ENCODE measurements at regions not wholly inside any gene's neighbourhood (a gene's known extent, or its start where the extent isn't known, plus 50 kb on each side); places are given as distances from the start of the nearest gene placed in this dataset.

DNA sequence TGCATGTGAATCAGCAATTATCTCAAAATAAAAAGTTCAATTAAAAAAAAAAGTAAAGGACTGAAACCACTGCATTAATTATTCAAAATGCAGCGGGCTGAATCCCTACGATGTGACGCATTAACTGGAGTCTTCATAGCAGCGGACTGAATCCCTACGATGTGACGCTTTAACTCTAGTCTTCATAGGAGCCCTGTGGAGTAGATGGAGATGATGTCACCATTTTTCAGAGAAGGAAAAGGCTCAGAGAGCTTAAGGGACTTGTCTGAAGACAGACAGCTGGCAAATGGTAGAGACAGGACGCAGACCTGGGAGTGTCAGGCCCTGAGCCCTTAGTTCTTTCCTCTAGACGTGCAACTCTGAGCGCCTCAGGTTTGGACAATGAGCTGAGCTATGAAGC, 168.0 kb upstream of the MYL2 start:
- DNase-seq (ENCODE audit: low read depth in 2 of 2, low spot score in 1 of 2), result no peak

DNA sequence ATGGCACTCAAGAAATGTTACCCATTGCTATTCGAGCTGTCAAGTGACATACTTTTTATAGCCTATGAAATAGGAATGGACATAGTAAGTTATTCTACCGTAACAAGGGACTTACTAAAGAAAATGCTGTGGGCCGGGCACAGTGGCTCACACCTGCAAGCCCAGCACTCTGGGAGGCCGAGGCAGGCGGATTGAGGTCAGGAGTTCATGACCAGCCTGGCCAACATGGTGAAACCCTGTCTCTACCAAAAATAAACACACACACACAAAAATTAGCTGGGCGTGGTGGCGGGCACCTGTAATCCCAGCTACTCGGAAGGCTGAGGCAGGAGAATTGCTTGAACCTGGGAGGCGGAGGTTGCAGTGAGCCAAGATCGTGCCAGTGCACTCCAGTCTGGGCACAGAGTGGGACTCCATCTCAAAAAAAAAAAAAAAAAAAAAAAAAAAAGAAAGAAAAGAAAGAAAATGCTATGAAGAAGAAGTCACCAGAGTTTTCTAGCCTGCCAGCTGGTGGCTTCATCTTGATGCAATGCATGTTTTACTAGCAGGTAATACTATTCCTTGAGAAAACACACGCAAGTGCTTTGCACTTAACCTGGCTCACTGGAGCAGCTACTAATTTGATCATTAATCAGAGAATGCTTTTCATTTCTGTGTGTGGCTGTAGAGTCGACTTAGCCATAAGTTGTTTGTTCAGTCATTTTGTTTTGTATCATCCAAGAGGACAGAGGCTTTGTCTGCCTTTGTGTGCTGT, 166.7 kb upstream of the MYL2 start:
- no peak for DNase-seq (ENCODE audit: low read depth in 2 of 2, low spot score in 1 of 2)

DNA sequence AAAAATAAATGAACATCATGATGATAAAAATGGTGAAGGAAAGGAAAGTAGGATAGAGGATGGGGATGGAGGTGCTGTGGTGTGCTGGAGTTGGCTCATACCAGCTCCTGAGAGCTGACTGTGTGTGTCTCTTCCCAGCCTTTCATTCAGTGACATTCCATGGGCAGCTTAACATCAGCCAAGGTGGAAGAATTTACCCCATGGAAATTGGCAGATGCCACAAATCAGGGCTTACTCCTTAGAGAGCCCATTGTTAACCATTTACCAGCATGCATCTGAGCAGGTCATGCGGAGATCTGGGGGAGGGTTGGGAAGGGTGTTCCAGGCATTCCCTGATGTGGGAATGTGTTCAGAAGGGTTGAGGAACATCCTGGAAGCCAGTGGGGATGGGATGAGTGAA, 164.7 kb upstream of the MYL2 start:
- DNase-seq (ENCODE audit: low read depth in 2 of 2, low spot score in 1 of 2), result no peak

DNA sequence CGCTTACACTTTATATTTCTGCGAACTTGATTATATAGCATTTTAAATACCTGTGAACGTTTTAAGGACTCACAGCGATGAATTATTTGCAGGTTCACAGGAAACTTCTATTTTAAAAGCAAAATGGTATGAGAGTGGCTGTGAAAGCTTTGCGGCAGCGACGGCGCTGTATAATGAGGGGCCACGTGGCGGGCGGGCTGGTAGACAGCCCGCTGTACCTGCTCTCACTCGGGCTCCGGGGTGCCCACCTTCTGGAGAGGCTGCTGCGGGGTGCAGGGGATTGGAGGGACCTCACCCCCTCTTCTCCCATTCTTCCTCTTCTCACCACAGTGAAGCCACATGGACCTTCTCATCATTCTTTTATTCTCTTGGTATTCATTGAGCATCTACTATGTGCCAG, 164.2 kb upstream of the MYL2 start:
- no peak for DNase-seq (ENCODE audit: low read depth in 2 of 2, low spot score in 1 of 2)

DNA sequence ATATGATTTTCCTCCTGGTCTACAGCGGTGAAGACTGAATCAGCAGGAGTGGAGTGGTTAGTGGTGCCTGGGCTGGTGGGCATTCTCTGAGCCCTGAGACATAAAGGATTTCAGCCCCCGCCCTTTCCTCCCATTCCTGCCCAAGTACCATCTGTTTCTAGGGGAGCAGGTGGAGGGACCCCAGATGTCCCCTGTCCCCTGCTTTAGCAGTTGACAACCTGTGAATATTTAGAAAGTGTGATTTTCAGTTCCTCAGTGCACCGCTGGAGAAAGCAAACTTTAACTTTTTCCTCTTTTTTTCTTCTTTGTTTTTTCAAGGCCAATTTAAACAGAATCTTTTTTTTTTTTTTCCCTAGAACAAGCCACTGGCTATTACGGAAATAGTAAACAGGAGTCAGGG, 163.8 kb upstream of the MYL2 start:
- DNase-seq (ENCODE audit: low read depth in 2 of 2, low spot score in 1 of 2), result no peak

DNA sequence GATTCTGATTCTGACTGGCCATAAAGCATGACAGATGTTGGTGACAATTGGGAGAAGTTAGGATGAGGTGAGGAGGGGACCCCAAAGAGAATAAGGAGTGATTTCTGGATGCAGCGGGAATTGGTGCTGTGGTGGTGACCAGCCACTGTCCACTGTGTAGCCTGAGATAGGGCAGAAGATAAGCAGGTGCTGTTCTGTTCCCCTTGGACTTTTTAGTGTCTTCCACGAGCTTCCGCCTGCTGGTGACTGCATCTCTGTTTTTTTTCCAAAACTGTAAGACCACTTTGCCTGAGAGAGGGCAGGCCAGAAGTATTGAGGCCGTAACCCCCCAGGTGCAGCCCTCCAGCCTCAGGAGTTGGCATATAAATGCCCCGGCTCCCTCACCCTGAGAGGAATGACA, 161.2 kb upstream of the MYL2 start:
- DNase-seq (ENCODE audit: low read depth in 2 of 2, low spot score in 1 of 2), result no peak

DNA sequence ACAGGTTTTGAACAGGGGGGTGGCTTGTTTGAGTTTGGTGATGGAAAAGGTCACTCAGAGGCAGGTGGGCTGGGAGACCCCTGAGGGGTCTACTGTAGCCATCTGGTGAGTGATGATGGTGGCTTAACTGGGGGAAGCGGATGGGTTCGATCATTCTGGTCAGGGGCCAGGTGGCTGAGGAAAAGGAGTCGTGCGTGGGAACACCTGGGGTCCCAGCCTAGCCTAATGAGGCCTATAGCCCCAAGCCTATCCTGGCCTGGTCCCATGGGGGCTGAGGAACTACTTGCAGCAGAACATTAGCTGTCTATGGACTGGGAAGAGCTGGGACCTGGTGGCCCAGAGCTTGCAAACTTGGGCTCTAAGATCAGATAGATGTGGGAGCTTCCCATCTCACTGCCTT, 158.4 kb upstream of the MYL2 start:
- no peak for DNase-seq (ENCODE audit: low read depth in 2 of 2, low spot score in 1 of 2)

DNA sequence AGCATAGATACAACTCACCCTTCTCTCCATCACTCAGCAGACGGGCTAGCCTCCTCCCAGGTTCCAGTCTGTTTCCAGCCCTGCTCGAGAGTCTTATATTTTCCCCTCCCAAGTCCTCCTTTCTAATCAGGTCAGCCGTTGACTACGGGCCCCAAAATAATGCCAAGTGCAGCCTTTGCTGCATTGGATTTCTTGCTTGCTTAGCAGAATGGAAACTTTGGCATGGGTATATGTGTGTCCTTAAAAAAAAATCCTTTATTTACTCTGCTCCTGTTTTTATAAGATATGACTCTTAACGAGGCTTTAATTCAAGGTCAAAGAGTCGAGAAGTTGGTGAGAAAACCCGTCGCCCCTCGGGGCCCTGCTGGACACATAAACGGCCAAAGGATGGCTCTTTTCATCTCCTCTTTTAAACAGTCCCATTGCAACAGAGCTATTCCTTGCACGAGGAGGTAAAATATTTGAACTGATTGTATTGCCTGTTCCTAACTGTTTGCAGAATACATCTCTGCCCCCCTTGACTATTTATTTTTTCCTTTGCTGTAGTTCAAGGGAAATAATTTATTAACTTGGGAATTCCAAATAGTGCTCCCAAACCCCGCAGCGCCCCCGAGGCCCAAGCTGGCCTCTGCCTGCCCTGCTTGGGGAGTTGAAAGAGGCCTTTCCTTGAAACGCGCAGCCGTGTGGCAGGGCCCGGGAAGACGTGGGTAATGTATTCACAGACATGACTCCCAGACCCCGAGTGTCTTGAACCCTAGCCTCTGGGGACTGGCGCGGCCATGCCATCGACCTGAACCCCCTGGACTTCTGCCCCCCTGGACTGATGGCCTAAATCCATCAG, 156.5 kb upstream of the MYL2 start:
- no peak for DNase-seq (ENCODE audit: low read depth in 2 of 2, low spot score in 1 of 2)

DNA sequence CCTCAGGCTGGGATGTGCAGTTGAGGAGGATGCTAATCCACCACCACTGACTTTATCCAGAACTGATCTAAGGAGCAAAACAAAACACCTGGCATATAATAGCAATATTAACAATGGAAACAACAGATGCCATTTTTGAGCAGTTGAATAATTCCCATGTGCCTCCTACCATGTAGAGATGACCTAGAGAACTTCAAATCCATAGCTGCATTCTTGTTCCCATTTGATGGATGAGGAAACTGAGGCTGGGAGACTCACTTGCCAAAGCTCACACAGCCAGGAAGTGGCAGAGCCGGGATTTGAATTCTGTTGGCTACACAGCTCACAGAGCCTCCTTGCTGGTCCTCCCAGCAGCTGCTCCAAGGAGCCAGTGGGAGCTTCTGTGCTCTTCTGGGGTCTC, 155.8 kb upstream of the MYL2 start:
- DNase-seq (ENCODE audit: low read depth in 2 of 2, low spot score in 1 of 2), result no peak

DNA sequence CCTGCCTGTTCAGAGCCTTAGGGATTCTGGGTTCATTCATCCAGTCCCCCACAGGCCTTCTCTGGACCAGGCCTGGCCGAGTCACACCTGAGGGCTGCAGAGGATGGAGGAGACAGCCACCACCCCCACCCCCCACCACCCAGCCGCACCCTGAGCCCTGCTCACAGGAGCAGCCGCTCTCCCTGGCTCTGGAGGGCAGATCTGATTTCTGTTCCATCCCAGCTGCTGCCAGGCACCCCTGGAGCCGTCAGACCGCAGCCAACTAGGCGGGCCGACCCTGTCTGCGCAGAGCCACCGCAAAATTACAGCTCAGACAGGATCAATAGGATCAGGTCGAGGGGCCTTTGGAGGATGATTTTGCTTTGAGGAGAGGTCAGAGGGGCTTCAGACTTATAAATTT, 154.6 kb upstream of the MYL2 start:
- no peak for DNase-seq (ENCODE audit: low read depth in 2 of 2, low spot score in 1 of 2)

DNA sequence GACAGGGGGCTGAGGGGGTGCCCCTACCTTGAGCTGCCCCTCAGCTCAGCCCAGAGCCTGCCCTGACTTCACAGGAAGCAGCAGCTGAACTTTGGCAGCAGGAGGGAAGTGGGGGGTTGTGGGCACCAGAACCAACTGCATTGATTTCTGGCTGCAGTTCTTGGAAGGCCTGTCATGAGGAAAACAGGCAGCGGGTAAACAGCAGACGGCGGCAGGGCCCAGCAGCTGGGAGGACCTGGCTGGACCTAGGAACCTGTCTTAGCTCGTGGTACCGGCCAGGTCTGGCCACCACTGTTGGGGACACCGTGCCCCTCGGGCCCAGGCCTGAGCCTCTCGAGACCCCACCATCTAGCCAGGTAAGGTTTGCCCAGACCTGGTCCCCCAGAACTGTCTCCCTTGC, 154.2 kb upstream of the MYL2 start:
- no peak for DNase-seq (ENCODE audit: low read depth in 2 of 2, low spot score in 1 of 2)

DNA sequence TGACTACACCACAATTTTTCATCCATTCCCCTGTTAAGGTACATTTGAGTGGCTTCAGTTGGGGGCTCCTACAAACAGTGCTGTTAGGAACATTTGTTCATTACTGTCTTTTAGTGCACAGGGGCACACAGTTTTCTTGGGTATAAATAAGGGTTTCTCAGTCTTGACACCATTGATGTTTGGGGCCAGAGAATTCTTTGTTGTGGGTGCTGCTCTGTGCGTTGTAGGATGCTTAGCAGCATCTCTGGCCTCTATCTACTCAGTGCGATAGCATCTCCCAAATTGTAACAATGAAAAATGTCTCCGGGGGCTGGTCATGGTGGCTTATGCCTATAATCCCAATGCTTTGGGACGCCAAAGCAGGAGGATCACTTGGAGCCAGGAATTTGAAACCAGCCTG, 153.0 kb upstream of the MYL2 start:
- DNase-seq (ENCODE audit: low read depth in 2 of 2, low spot score in 1 of 2), result no peak

DNA sequence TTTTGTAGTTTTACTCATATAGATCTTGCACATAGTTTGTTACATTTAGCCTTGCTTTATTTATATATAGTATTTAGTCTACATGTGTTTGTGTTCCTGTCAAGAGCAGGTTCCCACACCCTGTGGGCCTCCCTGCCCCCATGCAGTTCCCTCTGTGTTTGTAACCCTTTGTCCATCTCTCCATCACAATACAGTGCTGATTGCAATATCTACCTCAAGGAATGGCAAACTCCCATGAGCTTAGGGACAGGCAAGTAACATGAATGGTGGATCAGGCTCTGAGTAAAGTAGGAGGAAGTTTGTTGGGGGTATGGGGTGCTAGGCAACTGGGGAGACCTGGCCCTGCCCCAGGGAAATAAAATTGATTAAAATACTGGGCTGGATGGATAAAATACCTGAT, 151.9 kb upstream of the MYL2 start:
- no peak for DNase-seq (ENCODE audit: low read depth in 2 of 2, low spot score in 1 of 2)

DNA sequence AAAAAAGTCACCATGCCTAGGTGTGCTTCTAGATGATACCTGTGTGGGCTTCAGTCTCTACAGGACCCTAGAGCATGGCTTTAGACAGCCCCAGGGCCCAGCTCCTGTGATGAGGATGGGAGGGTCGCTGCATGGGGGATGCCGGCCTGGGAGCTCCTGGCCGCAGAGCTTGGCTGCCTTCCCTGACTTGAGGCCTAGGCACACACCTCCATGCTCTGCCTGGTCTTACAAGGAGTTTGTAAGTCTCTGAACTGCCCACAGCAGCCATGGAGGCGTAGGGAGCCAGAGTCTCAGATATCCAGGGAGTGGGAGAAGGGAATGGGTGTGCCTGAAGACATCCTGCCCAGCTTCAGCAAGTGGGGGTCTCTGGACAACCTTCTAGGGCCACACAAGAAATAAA, 149.5 kb upstream of the MYL2 start:
- DNase-seq (ENCODE audit: low read depth in 2 of 2, low spot score in 1 of 2), result no peak

DNA sequence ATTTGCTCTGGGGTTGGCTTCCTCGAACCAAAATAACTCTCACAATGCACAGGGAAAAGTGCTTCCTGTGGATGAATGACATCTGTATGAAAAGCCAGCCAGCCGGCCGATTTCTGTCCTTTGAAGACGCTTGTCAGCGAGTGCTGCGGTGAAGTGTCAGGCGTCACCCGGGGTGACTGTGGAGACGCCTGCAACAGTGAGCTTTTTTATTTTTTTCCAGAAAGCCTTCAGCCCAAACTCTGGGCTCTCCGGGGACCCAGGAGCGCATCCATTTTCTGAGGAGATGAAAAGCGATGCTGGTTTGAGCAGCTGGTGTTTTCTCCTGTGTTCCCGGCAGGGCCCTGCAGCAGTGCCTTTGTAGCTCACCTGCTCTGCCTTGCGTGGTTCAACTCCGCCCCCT, 147.9 kb upstream of the MYL2 start:
- no peak for DNase-seq (ENCODE audit: low read depth in 2 of 2, low spot score in 1 of 2)

DNA sequence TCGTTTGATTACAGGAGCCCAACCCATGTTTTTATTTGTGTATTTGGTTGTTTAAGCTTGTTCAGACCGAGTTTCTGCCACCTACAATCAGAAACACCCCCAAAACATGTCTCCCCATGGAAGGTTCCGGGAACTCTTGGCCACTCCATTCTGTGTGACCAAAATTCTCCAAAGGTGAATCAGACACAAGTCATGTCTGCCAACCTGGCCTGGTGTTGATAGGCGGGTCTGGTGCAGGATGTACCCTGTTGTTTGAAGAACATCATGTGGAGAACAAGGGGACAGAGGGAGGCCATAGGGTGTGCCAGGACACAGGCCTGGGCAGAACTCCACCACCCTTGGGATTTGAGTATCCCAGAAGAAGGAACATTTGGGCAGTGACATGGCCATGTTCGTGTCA, 147.1 kb upstream of the MYL2 start:
- no peak for DNase-seq (ENCODE audit: low read depth in 2 of 2, low spot score in 1 of 2)

DNA sequence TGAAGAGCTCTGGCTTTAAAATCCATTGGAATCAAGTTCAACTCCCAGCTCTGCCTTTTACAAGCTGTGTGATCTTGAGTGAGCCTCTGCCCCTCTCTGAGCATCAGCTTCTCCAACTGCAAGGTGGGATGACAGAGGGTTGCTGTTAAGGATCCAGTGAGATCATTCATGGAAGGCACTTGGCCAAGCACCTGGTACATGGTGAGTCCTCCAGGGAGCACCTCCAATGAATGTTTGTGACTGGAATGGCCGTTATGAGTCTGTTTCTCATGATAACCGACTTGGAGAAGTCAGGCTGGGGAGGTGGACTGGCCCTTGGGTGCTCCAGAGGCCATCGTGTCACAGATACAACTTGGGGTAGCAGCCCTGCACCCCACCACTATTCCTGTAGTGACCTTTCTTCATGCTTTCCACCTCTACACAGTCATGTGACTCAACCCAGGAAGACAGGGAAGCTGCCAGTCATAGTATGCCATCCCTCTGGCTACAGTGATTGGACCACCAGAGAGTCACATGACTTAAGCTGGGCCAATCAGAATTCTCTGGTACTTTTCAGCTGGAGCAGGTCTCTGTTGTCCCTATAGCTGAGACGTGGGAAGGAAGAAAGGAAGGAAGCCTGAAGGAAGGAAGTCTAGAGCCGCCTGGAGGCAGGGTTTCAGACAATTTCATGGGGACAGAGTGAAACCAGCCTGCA, 146.5 kb upstream of the MYL2 start:
- no peak for DNase-seq (ENCODE audit: low read depth in 2 of 2, low spot score in 1 of 2)

DNA sequence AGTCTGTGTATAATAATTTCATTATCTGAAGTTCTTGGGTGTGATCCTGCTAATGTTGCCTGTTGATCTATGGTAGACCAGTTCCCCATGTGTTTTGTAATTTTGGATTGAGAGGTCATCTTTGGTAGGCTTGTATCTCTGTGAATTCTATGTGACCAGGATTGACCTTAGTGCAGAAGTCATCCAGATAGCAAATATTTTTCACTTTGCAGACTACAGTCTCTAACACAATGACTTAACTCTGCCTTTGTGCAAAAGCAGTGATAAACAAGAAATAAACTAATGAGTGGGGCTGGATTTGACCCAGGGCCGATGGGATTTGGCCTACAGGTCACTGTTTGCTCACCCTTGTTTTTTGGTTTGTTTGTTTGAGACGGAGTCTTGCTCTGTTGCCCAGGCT, 144.6 kb upstream of the MYL2 start:
- DNase-seq (ENCODE audit: low read depth in 2 of 2, low spot score in 1 of 2), result no peak

DNA sequence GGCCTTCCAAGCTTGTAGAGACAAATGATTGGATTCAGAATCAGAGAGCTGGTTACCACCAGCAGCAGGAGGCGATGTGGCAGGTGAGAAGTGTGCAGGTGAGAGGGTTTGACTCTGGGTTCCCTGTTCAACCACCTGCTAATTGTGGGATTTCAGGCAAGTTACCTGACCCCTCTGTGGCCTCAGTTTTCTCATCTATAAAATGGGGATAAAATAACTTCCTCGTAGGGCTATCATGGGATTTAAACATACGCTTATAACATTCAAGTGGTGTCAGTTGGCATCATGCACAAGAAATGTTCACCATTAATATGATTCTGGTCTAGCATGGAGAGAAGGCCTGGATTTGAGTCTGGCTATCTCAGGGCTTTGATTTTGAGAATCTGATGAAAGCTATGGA, 143.8 kb upstream of the MYL2 start:
- DNase-seq (ENCODE audit: low read depth in 2 of 2, low spot score in 1 of 2), result no peak

DNA sequence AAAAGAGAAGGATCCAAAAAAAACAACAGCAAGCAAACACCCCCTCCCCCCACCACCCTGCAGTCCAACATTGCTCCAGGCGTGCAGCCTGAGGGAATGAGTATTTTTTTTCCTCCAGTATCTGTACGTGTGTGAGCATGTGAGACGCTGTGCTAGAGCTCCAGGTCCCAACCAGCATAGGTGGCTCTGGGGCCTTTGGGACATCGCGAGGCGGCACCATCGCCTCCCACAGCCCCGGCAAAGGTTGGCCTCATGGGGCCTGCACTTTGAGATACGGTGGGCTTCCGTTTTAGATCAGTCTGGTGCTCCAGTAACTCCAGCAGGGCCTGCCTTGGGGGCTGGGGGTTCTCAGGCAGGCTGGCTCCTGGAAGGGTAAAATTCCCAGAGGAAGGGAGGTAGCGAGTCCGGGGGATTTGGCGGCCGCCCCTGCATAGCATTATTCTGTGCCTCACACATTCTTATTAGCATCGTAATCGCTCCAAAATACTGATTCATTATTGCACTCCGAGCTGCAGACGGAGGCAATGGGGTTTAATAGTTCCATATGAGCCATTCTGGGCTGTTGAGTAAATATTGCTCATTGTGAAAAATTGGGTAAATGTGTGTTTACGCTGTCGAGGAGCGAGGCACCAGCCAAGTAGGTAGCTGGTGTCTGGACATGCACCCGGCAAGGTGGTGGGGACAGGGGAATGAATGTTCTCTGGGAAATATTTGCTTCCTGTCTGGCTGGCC, 143.1 kb upstream of the MYL2 start:
- DNase-seq (ENCODE audit: low read depth in 2 of 2, low spot score in 1 of 2), result no peak

DNA sequence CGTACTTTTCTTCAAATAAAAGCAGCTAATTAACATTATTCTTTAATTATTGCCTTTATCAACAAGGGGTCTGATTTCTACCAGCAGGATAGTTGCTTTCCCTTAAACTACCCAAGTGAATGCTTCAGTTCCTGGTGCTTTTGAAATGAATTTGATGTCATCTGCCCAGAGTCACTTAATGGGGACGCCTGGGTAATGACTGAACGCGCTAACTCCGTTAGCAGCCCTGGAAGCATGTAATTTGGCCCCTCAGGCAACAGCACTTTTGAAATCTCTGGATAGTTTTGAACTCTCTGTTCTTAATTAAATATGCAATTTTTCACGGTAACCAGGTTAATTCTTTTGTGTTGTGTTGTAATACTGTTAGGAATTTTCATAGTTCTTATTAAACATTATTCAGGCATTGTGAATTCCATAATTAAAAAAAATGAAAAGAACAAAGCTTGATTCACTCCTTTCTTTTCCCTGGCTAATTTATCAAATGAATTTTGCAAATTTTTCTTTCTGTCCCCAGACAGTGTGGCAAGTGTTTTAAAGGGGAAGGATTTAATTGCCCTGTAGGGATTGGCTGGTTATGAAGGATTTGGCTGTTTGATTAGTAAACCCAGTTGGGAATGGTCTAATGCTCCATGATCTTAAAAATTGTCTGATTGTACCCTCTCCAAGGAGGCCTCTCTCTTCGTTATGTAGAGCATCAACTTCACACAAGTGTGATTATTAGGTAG, 137.5 kb upstream of the MYL2 start:
- DNase-seq (ENCODE audit: low read depth in 2 of 2, low spot score in 1 of 2), result no peak

Measured in stimulated activated CD8-positive, alpha-beta memory T cell treated with anti-CD3 and anti-CD28 coated beads, Interleukin-4, amount 100 ng/mL, for 1 hour (primary cell).